Tibial nerve (tissue), 4 donors: ENCODE measurements at regions not wholly inside any gene's neighbourhood (a gene's known extent, or its start where the extent isn't known, plus 50 kb on each side); places are given as distances from the start of the nearest gene placed in this dataset.

Experiments used
- CTCF ChIP-seq, 5 experiments: fragments of 200-600 bp in 3 of 5; fragments of 450-650 bp in 2 of 5; sonication (generic) in 3 of 5; IDR thresholded peaks; one replicate each; pipeline ENCODE4 v1.5.1; 2016 to 2019; ENCODE audit warnings: antibody characterized with exemption in 5 of 5, mild to moderate bottlenecking in 3 of 5, moderate library complexity in 2 of 5
- EP300 ChIP-seq, 2 donors: sonication (generic); formaldehyde crosslinking; IDR thresholded peaks; one replicate each; pipeline ENCODE4 v1.6.1; 2017; ENCODE audit warnings: antibody characterized with exemption in 2 of 2, mild to moderate bottlenecking in 1 of 2
- POLR2A ChIP-seq, 2 donors: fragments of 450-650 bp; IDR thresholded peaks; one replicate each; pipeline ENCODE4 v1.6.1; 2017; ENCODE audit warnings: antibody characterized with exemption in 2 of 2, mild to moderate bottlenecking in 2 of 2, moderate library complexity in 2 of 2

GRCh38 chr6:170112583-170112860 lies 178.4 kb downstream of the DLL1 start:
- TF ChIP-seq CTCF (IDR thresholded peaks at IDR 0.05), result no peak
- TF ChIP-seq EP300 (IDR thresholded peaks at IDR 0.05), result no peak
- no peak for TF ChIP-seq POLR2A (IDR thresholded peaks at IDR 0.05)
